Uterus (tissue), 3 donors: ENCODE measurements at regions not wholly inside any gene's neighbourhood (a gene's known extent, or its start where the extent isn't known, plus 50 kb on each side); places are given as distances from the start of the nearest gene placed in this dataset.

Source experiments
- DNase-seq, 2 donors: peaks; one replicate each; pipeline ENCODE4 v3.0.0-alpha.2; 2019 to 2020
- H3K27ac ChIP-seq, 2 donors: fragments of 200-600 bp; sonication (generic); 1 replicate in 1 of 2; 2 replicates in 1 of 2; pipeline ENCODE4 v1.5.1; 2016 to 2018
- H3K27me3 ChIP-seq, 2 donors: fragments of 200-600 bp; sonication (generic); one replicate each; pipeline ENCODE4 v1.5.1; 2018 to 2019; ENCODE audit warnings: control low read depth in 1 of 2
- H3K36me3 ChIP-seq, 2 donors: fragments of 200-600 bp; sonication (generic); one replicate each; pipeline ENCODE4 v1.5.1; 2019; ENCODE audit warnings: control low read depth in 1 of 2
- H3K4me1 ChIP-seq, 2 donors: fragments of 200-600 bp; sonication (generic); one replicate each; pipeline ENCODE4 v1.5.1; 2018 to 2019; ENCODE audit warnings: control low read depth in 1 of 2
- H3K4me3 ChIP-seq, 2 donors: fragments of 200-600 bp; sonication (generic); 1 replicate in 1 of 2; 2 replicates in 1 of 2; pipeline ENCODE4 v1.5.1; 2018 to 2019; ENCODE audit warnings: mild to moderate bottlenecking in 1 of 2
- H3K9me3 ChIP-seq, 2 donors: fragments of 200-600 bp; sonication (generic); one replicate each; pipeline ENCODE4 v1.5.1; 2019; ENCODE audit warnings: control low read depth in 1 of 2
- CTCF ChIP-seq, 4 experiments: fragments of 200-600 bp in 2 of 4; fragments of 450-650 bp in 2 of 4; sonication (generic) in 2 of 4; IDR thresholded peaks; one replicate each; pipeline ENCODE4 v1.5.1; 2016 to 2019; ENCODE audit warnings: antibody characterized with exemption in 4 of 4, mild to moderate bottlenecking in 2 of 4, moderate library complexity in 1 of 4
- POLR2A ChIP-seq, 2 donors: fragments of 450-650 bp; IDR thresholded peaks; one replicate each; pipeline ENCODE4 v1.6.1; 2016; ENCODE audit warnings: antibody characterized with exemption in 2 of 2, mild to moderate bottlenecking in 1 of 2, moderate library complexity in 1 of 2
- intact Hi-C: fragments of 100-400 bp; cut with DNase I; formaldehyde crosslinking; loops from one replicate; pipeline ENCODE4 v1.15.1; 2023; ENCODE audit warnings: low total_unique reads
- donor health status: DM: yes; HTN: yes; CAD: no.

GRCh38 chr12:115335594-115335993 lies 651.6 kb upstream of the TBX3 start:
- no peaks in the 10 kb centered on the region for H3K9me3 ChIP-seq
- H3K27ac ChIP-seq = no peak overlapping the region
- H3K36me3 ChIP-seq = no peaks in the 10 kb centered on the region
- no peak for TF ChIP-seq POLR2A (IDR thresholded peaks at IDR 0.05)
- no peak for TF ChIP-seq CTCF (IDR thresholded peaks at IDR 0.05)
- H3K4me3 ChIP-seq = no peak overlapping the region
- no peaks in the 10 kb centered on the region for H3K27me3 ChIP-seq
- no peak for DNase-seq
- intact Hi-C loops = no loop called here
- no peaks in the 10 kb centered on the region for H3K4me1 ChIP-seq

GRCh38 chr12:115335048-115335447 lies 651.1 kb upstream of the TBX3 start:
- Histone ChIP-seq H3K27ac (no peak overlapping the region), H3K36me3 (no peaks in the 10 kb centered on the region), H3K9me3 (no peaks in the 10 kb centered on the region), H3K4me3 (no peak overlapping the region), H3K4me1 (no peaks in the 10 kb centered on the region), H3K27me3 (no peaks in the 10 kb centered on the region)
- intact Hi-C loops = no loop called here
- no peak for TF ChIP-seq CTCF (IDR thresholded peaks at IDR 0.05)
- TF ChIP-seq POLR2A (IDR thresholded peaks at IDR 0.05) = no peak
- DNase-seq = no peak

DNA sequence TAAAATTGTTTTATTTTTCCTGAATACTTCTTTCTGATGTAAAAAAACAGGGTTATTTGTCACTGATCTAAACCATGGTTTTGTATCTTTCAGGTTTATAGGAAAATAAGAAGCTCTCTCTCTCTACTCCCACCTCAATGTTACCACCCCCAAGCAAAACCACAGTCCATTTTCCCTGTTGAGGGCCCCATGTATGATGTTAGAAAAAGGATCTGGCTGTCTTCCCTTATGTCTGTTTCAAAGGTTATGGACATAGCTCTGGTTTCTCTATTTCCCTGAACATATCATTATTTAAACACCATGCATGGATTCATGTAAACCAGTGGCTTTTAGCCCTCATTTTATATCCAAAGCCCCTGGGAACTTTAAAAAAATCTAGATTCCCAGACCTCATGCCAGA lies 649.0 kb upstream of the TBX3 start:
- H3K4me1 ChIP-seq = no peaks in the 10 kb centered on the region
- H3K9me3 ChIP-seq = no peaks in the 10 kb centered on the region
- H3K4me3 ChIP-seq = no peak overlapping the region
- no peak overlapping the region for H3K27ac ChIP-seq
- no peak for TF ChIP-seq CTCF (IDR thresholded peaks at IDR 0.05)
- TF ChIP-seq POLR2A (IDR thresholded peaks at IDR 0.05) = no peak
- intact Hi-C loops = no loop called here
- DNase-seq = no peak
- H3K27me3 ChIP-seq = no peaks in the 10 kb centered on the region
- H3K36me3 ChIP-seq = no peaks in the 10 kb centered on the region

- Histone ChIP-seq H3K9me3 (no peaks in the 10 kb centered on the region), H3K27ac (no peak overlapping the region), H3K27me3 (no peaks in the 10 kb centered on the region), H3K4me1 (no peaks in the 10 kb centered on the region), H3K36me3 (no peaks in the 10 kb centered on the region), H3K4me3 (no peak overlapping the region)
- intact Hi-C loops = no loop called here
- DNase-seq = no peak
- no peak for TF ChIP-seq POLR2A (IDR thresholded peaks at IDR 0.05)
- TF ChIP-seq CTCF (IDR thresholded peaks at IDR 0.05) = no peak
Observed at GRCh38 chr12:115325858-115326257, 641.9 kb upstream of the TBX3 start.

DNA sequence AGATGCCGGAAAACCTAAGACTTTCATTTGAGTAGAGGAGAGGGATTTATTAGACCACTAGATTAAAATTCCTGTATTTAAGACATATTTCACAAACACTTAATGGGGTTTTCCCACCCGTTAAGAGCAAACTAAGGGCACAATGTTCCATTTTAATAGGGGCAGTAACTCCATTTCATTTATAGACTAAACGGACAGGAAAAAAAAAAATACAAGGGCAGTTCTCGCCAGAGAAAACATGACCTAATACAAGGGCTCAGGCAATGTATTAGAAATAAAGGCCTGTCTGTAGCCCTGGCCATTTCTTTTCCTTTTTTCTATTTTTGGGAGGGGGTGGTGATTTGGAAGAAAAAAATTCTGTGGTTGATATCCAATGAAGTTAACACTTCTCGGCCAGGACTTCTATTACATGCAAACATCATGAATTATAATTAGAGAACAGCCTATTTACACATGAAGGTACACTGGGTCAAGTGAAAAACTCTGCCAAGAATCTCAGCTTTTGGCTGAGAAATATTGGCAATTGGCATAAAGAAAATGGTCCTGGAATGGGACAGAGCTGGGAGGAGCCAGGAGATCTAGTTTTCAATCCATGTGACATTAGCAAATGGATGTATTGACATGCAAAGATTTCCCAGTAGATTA lies 641.1 kb upstream of the TBX3 start:
- no peaks in the 10 kb centered on the region for H3K9me3 ChIP-seq
- H3K36me3 ChIP-seq = no peaks in the 10 kb centered on the region
- H3K4me1 ChIP-seq = no peaks in the 10 kb centered on the region
- H3K27me3 ChIP-seq = no peaks in the 10 kb centered on the region
- TF ChIP-seq CTCF (IDR thresholded peaks at IDR 0.05) (no peak), POLR2A (IDR thresholded peaks at IDR 0.05) (no peak)
- H3K4me3 ChIP-seq = no peak overlapping the region
- peak overlapping the region; percentile 13 to 27 for H3K27ac ChIP-seq
- intact Hi-C loops = no loop called here
- DNase-seq = no peak
